Fibroblast of lung (primary cell): ENCODE measurements at regions not wholly inside any gene's neighbourhood (a gene's known extent, or its start where the extent isn't known, plus 50 kb on each side); places are given as distances from the start of the nearest gene placed in this dataset.

ENCODE experiments used
- CTCF ChIP-seq, 2 donors: IDR thresholded peaks in 1 of 2; conservative IDR thresholded peaks in 1 of 2; 1 replicate in 1 of 2; 2 replicates in 1 of 2; pipeline ENCODE4 v1.5.1; 2011 to 2012; ENCODE audit warnings: low read length in 2 of 2, control low read depth in 1 of 2, inconsistent platforms in 1 of 2, low read depth in 1 of 2, mild to moderate bottlenecking in 1 of 2
- EZH2 ChIP-seq: IDR thresholded peaks from 2 replicates; pipeline ENCODE4 v1.5.1; 2012; ENCODE audit warnings: low read length, control low read depth, mild to moderate bottlenecking; ENCODE audit errors: missing control alignments

DNA sequence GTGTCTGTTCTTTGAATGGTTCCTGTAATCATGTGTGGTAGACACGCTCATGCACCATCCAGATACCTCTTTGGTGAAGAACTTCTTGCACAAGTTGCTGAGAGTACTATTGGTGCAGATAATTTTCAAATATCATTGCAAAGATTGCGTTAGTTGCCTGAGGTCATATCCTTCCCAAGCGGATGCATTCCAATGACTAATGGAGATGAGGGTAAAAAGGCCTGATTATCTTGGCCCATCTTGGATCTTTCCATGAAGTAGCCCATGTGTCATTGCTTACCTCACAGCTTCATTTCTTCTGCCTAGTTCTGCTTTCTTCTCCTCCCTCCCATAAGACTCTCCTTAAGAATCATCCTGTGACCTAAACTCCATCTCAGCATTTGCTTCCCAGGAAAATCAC lies 384.9 kb upstream of the CNKSR2 start:
- no peak for TF ChIP-seq CTCF (conservative IDR thresholded peaks at IDR 0.05 in 1 of 2, IDR thresholded peaks at IDR 0.05 in 1 of 2; ENCODE audit: low read depth in 1 of 2, low read length in 2 of 2)
- no peak for TF ChIP-seq EZH2
